H9 (cell line): ENCODE measurements at regions not wholly inside any gene's neighbourhood (a gene's known extent, or its start where the extent isn't known, plus 50 kb on each side); places are given as distances from the start of the nearest gene placed in this dataset.

Experiments used
- DNase-seq: peaks from one replicate; pipeline ENCODE4 v3.0.0-alpha.2; 2017
- H2AFZ ChIP-seq: one replicate; pipeline ENCODE4 v1.6.1; 2013; ENCODE audit warnings: mild to moderate bottlenecking, low read length, control low read depth, moderate library complexity
- H2AK5ac ChIP-seq: 2 replicates; pipeline ENCODE4 v1.6.1; 2013; ENCODE audit warnings: low read length, control low read depth, mixed read lengths; ENCODE audit not compliant: insufficient read length
- H2BK120ac ChIP-seq: one replicate; pipeline ENCODE4 v1.6.1; 2013; ENCODE audit warnings: low read depth, mild to moderate bottlenecking, low read length, control low read depth, inconsistent platforms; ENCODE audit not compliant: poor library complexity, severe bottlenecking
- H2BK12ac ChIP-seq: 2 replicates; pipeline ENCODE4 v1.6.1; 2013; ENCODE audit warnings: low read length, control low read depth, mixed read lengths, low read depth; ENCODE audit not compliant: insufficient read length
- H2BK15ac ChIP-seq: 2 replicates; pipeline ENCODE4 v1.6.1; 2013; ENCODE audit warnings: low read depth, low read length, control low read depth
- H2BK20ac ChIP-seq: one replicate; pipeline ENCODE4 v1.6.1; 2013; ENCODE audit warnings: low read depth, mild to moderate bottlenecking, low read length, control low read depth, inconsistent platforms; ENCODE audit not compliant: poor library complexity, severe bottlenecking
- H2BK5ac ChIP-seq: 2 replicates; pipeline ENCODE4 v1.6.1; 2013; ENCODE audit warnings: low read length, control low read depth, mixed read lengths; ENCODE audit not compliant: insufficient read length
- H3K14ac ChIP-seq: 2 replicates; pipeline ENCODE4 v1.6.1; 2013; ENCODE audit warnings: low read length, control low read depth; ENCODE audit not compliant: insufficient read depth
- H3K18ac ChIP-seq: 2 replicates; pipeline ENCODE4 v1.6.1; 2013; ENCODE audit warnings: low read depth, mild to moderate bottlenecking, mixed read lengths, low read length, control low read depth; ENCODE audit not compliant: insufficient read length
- H3K23ac ChIP-seq: 2 replicates; pipeline ENCODE4 v1.6.1; 2013; ENCODE audit warnings: low read length, control low read depth, mixed read lengths, low read depth; ENCODE audit not compliant: insufficient read length
- H3K23me2 ChIP-seq: 2 replicates; pipeline ENCODE4 v1.6.1; 2013; ENCODE audit warnings: low read depth, mild to moderate bottlenecking, mixed read lengths, low read length, control low read depth; ENCODE audit not compliant: insufficient read length, poor library complexity, severe bottlenecking
- H3K27ac ChIP-seq: 2 replicates; pipeline ENCODE4 v1.5.1; 2013; ENCODE audit warnings: low read length, control low read depth, mixed read lengths, low read depth; ENCODE audit not compliant: insufficient read length
- H3K27me3 ChIP-seq: 2 replicates; pipeline ENCODE4 v1.6.1; 2013; ENCODE audit warnings: low read length, control low read depth, inconsistent platforms; ENCODE audit not compliant: insufficient read depth
- H3K4ac ChIP-seq: 2 replicates; pipeline ENCODE4 v1.6.1; 2013; ENCODE audit warnings: low read depth, mild to moderate bottlenecking, control low read depth, inconsistent platforms, low read length, moderate library complexity
- H3K4me1 ChIP-seq: 2 replicates; pipeline ENCODE4 v1.6.1; 2013; ENCODE audit warnings: low read length, control low read depth, inconsistent platforms; ENCODE audit not compliant: insufficient read depth
- H3K4me2 ChIP-seq: 2 replicates; pipeline ENCODE4 v1.6.1; 2013; ENCODE audit warnings: low read length, control low read depth, mixed read lengths; ENCODE audit not compliant: insufficient read length, insufficient read depth
- H3K56ac ChIP-seq: 2 replicates; pipeline ENCODE4 v1.6.1; 2013; ENCODE audit warnings: low read depth, mild to moderate bottlenecking, mixed read lengths, low read length, control low read depth; ENCODE audit not compliant: insufficient read length
- H3K79me1 ChIP-seq: 2 replicates; pipeline ENCODE4 v1.6.1; 2013; ENCODE audit warnings: low read depth, mild to moderate bottlenecking, moderate library complexity, low read length, control low read depth, inconsistent platforms; ENCODE audit not compliant: insufficient read depth, poor library complexity, severe bottlenecking
- H3K79me2 ChIP-seq: 2 replicates; pipeline ENCODE4 v1.6.1; 2013; ENCODE audit warnings: low read length, control low read depth, inconsistent platforms; ENCODE audit not compliant: insufficient read depth
- H3K9ac ChIP-seq: 2 replicates; pipeline ENCODE4 v1.6.1; 2013; ENCODE audit warnings: low read length, control low read depth, mixed read lengths; ENCODE audit not compliant: insufficient read length; ENCODE audit errors: extremely low read depth
- H3K9me3 ChIP-seq: one replicate; pipeline ENCODE4 v1.6.1; 2013; ENCODE audit warnings: low read depth, low read length, inconsistent platforms; ENCODE audit not compliant: control insufficient read depth
- H3T11ph ChIP-seq: one replicate; pipeline ENCODE4 v1.6.1; 2013; ENCODE audit warnings: mild to moderate bottlenecking, low read length, control low read depth, inconsistent platforms
- H4K20me1 ChIP-seq: one replicate; pipeline ENCODE4 v1.6.1; 2013; ENCODE audit not compliant: control insufficient read depth, insufficient read length, insufficient read depth
- H4K5ac ChIP-seq: 2 replicates; pipeline ENCODE4 v1.6.1; 2013; ENCODE audit warnings: low read depth, mild to moderate bottlenecking, mixed read lengths, low read length, control low read depth; ENCODE audit not compliant: insufficient read length
- H4K8ac ChIP-seq: replicated peaks from 2 replicates; pipeline ENCODE4 v1.6.1; 2013; ENCODE audit warnings: low read length, control low read depth, mixed read lengths, low read depth; ENCODE audit not compliant: insufficient read length
- H4K91ac ChIP-seq: 2 replicates; pipeline ENCODE4 v1.6.1; 2013; ENCODE audit warnings: low read depth, mild to moderate bottlenecking, moderate library complexity, mixed read lengths, low read length, control low read depth; ENCODE audit not compliant: insufficient read length
- H3K27ac Mint-ChIP-seq, 3 experiments: 2 replicates in 2 of 3; 3 replicates in 1 of 3; pipeline ENCODE4 v1.8.0; 2020 to 2021; ENCODE audit warnings: mixed read lengths in 3 of 3, mild to moderate bottlenecking in 1 of 3, moderate library complexity in 1 of 3
- H3K27me3 Mint-ChIP-seq: 2 replicates; pipeline ENCODE4 v1.8.0; 2021; ENCODE audit warnings: low read depth, mild to moderate bottlenecking, moderate library complexity, mixed read lengths
- H3K36me3 Mint-ChIP-seq, 3 experiments: 2 replicates in 2 of 3; 3 replicates in 1 of 3; pipeline ENCODE4 v1.8.0; 2020 to 2021; ENCODE audit warnings: low read depth in 3 of 3, mixed read lengths in 3 of 3; ENCODE audit not compliant: insufficient read depth in 1 of 3
- H3K4me1 Mint-ChIP-seq, 2 experiments: 2 replicates each; pipeline ENCODE4 v1.8.0; 2020; ENCODE audit warnings: mixed read lengths in 2 of 2
- H3K4me3 Mint-ChIP-seq, 2 experiments: 2 replicates in 1 of 2; 3 replicates in 1 of 2; pipeline ENCODE4 v1.8.0; 2020 to 2021; ENCODE audit warnings: mild to moderate bottlenecking in 2 of 2, mixed read lengths in 2 of 2, moderate library complexity in 1 of 2
- H3K9me3 Mint-ChIP-seq, 2 experiments: 2 replicates in 1 of 2; 3 replicates in 1 of 2; pipeline ENCODE4 v1.8.0; 2020; ENCODE audit warnings: mild to moderate bottlenecking in 2 of 2, mixed read lengths in 2 of 2, moderate library complexity in 1 of 2
- WGBS: extraction: QIAGEN DNeasy Blood & Tissue Kit; methylation state at CpG from one replicate; pipeline ENCODE4 v1.1.7; 2013; ENCODE audit warnings: missing lambda C conversion rate, low lambda C conversion rate, mixed read lengths; ENCODE audit not compliant: insufficient read length; ENCODE audit errors: extremely low coverage; 5-methylcytosine and 5-hydroxymethylcytosine counted together
- TF ChIP-seq, protein P1 (sequence below): fragments of 200-600 bp; sonication (generic); conservative IDR thresholded peaks from 3 replicates; pipeline ENCODE4 v1.8.0; 2021; ENCODE audit warnings: antibody characterized with exemption, mild to moderate bottlenecking

DNA sequence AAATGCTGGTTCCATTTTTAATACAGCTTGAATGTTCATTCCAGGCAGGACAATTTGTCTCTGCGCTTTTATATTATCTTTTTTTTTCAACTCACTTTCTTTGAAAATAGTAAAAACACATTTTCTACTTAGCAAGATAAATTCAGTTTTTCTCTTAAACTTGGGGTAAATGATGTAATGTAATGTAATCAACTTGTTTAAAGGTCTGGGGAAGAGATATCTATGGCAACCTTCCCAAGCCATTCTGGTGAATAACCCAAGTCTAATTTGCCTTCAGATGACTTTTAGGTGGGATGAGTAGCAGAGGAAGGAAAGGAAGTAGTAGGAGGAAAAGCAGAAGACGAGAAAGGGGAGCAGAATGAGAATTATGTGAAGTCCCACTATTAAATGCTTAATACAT, 335.1 kb downstream of the SV2B start:
- Mint-ChIP-seq H3K36me3 (peaks cover 0 to 8% (median 0%) of the 10 kb centered on the region in 3 experiments; a peak in 3 of 7 replicates), H3K9me3 (peaks cover 0 to 8% of the 10 kb centered on the region in 2 experiments; a peak in 3 of 5 replicates), H3K4me3 (no peak overlapping the region), H3K4me1 (no peaks in the 10 kb centered on the region; a peak in 1 of 4 replicates), H3K27ac (no peak overlapping the region), H3K27me3 (no peaks in the 10 kb centered on the region)
- Histone ChIP-seq H3K9ac (no peak overlapping the region), H3K4me1 (no peaks in the 10 kb centered on the region), H3K4ac (no peak overlapping the region), H2BK5ac (no peak overlapping the region), H3K23me2 (no peaks in the 10 kb centered on the region), H3K79me2 (no peaks in the 10 kb centered on the region), H3K27ac (no peak overlapping the region), H3K14ac (no peak overlapping the region), H2AK5ac (no peak overlapping the region), H3K56ac (no peak overlapping the region), H3K23ac (no peak overlapping the region), H3K18ac (no peak overlapping the region), H3K4me2 (no peak overlapping the region), H4K91ac (no peak overlapping the region), H2BK12ac (no peak overlapping the region), H2BK120ac (no peak overlapping the region), H4K8ac (no peak overlapping the region), H3K9me3 (no peaks in the 10 kb centered on the region), H4K20me1 (no peaks in the 10 kb centered on the region), H2BK20ac (no peak overlapping the region), H2AFZ (no peak overlapping the region), H3T11ph (no peak overlapping the region), H3K27me3 (no peaks in the 10 kb centered on the region), H2BK15ac (no peak overlapping the region), H4K5ac (no peak overlapping the region), H3K79me1 (no peaks in the 10 kb centered on the region)
- TF ChIP-seq, protein P1, sequence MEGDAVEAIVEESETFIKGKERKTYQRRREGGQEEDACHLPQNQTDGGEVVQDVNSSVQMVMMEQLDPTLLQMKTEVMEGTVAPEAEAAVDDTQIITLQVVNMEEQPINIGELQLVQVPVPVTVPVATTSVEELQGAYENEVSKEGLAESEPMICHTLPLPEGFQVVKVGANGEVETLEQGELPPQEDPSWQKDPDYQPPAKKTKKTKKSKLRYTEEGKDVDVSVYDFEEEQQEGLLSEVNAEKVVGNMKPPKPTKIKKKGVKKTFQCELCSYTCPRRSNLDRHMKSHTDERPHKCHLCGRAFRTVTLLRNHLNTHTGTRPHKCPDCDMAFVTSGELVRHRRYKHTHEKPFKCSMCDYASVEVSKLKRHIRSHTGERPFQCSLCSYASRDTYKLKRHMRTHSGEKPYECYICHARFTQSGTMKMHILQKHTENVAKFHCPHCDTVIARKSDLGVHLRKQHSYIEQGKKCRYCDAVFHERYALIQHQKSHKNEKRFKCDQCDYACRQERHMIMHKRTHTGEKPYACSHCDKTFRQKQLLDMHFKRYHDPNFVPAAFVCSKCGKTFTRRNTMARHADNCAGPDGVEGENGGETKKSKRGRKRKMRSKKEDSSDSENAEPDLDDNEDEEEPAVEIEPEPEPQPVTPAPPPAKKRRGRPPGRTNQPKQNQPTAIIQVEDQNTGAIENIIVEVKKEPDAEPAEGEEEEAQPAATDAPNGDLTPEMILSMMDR: no peak
- DNase-seq: no peak
- no CpG with 5 or more reads among the region's 2 CpGs for WGBS
